Liver (tissue), 8 donors: ENCODE measurements at regions not wholly inside any gene's neighbourhood (a gene's known extent, or its start where the extent isn't known, plus 50 kb on each side); places are given as distances from the start of the nearest gene placed in this dataset.
A peak's percentile ranks its signal among the peaks of the same experiment; 100 is the strongest.

ENCODE experiments used
- DNase-seq: peaks from one replicate; pipeline ENCODE4 v3.0.0-alpha.2; 2017; ENCODE audit warnings: low spot score
- H3K27ac ChIP-seq, 2 donors: one replicate each; pipeline ENCODE4 v1.7.0; 2013; ENCODE audit warnings: inconsistent platforms in 2 of 2, low read length in 2 of 2, control low read depth in 1 of 2, low read depth in 1 of 2, mild to moderate bottlenecking in 1 of 2
- H3K27me3 ChIP-seq, 4 donors: one replicate each; pipeline versions ENCODE4 v1.6.1 to v1.7.0; 2013; ENCODE audit warnings: low read length in 3 of 4, inconsistent platforms in 1 of 4, mild to moderate bottlenecking in 1 of 4, moderate library complexity in 1 of 4; ENCODE audit not compliant: control insufficient read depth in 4 of 4, insufficient read depth in 4 of 4
- H3K36me3 ChIP-seq, 4 donors: one replicate each; pipeline versions ENCODE4 v1.6.1 to v1.7.0; 2013; ENCODE audit warnings: low read length in 3 of 4, mild to moderate bottlenecking in 3 of 4, low read depth in 1 of 4, moderate library complexity in 1 of 4; ENCODE audit not compliant: control insufficient read depth in 4 of 4, insufficient read depth in 3 of 4
- H3K4me1 ChIP-seq, 4 donors: one replicate each; pipeline versions ENCODE4 v1.6.1 to v1.7.0; 2013; ENCODE audit warnings: low read length in 3 of 4, mild to moderate bottlenecking in 3 of 4, moderate library complexity in 1 of 4; ENCODE audit not compliant: control insufficient read depth in 4 of 4, insufficient read depth in 4 of 4
- H3K4me3 ChIP-seq, 3 donors: one replicate each; pipeline versions ENCODE4 v1.6.1 to v1.7.0; 2013; ENCODE audit warnings: low read length in 3 of 3, control low read depth in 1 of 3, low read depth in 1 of 3, mild to moderate bottlenecking in 1 of 3
- H3K9ac ChIP-seq, 2 donors: one replicate each; pipeline ENCODE4 v1.7.0; 2013; ENCODE audit warnings: low read length in 2 of 2, mild to moderate bottlenecking in 2 of 2, moderate library complexity in 2 of 2, control low read depth in 1 of 2, low read depth in 1 of 2
- H3K9me3 ChIP-seq, 4 donors: one replicate each; pipeline versions ENCODE4 v1.6.1 to v1.7.0; 2013; ENCODE audit warnings: low read length in 3 of 4; ENCODE audit not compliant: control insufficient read depth in 4 of 4
- EGR1 ChIP-seq, 2 donors: IDR thresholded peaks; 2 replicates each; pipeline ENCODE4 v1.6.1; 2016 to 2018; ENCODE audit warnings: antibody characterized with exemption in 2 of 2, low read depth in 2 of 2
- FOXA1 ChIP-seq: IDR thresholded peaks from 2 replicates; pipeline ENCODE4 v1.6.1; 2016; ENCODE audit warnings: antibody characterized with exemption
- FOXA2 ChIP-seq: IDR thresholded peaks from 2 replicates; pipeline ENCODE4 v1.6.1; 2016; ENCODE audit warnings: antibody characterized with exemption
- GABPA ChIP-seq, 2 donors: IDR thresholded peaks in 1 of 2; conservative IDR thresholded peaks in 1 of 2; 2 replicates each; pipeline ENCODE4 v1.6.1; 2016; ENCODE audit warnings: antibody characterized with exemption in 2 of 2, mild to moderate bottlenecking in 1 of 2, moderate library complexity in 1 of 2
- NR2F2 ChIP-seq: IDR thresholded peaks from 2 replicates; pipeline ENCODE4 v1.6.1; 2016; ENCODE audit warnings: antibody characterized with exemption
- RAD21 ChIP-seq, 2 donors: IDR thresholded peaks; 2 replicates each; pipeline ENCODE4 v1.6.1; 2016; ENCODE audit warnings: antibody characterized with exemption in 2 of 2, mild to moderate bottlenecking in 2 of 2
- RXRA ChIP-seq, 2 donors: IDR thresholded peaks; 2 replicates each; pipeline ENCODE4 v1.6.1; 2017 to 2018; ENCODE audit warnings: antibody characterized with exemption in 2 of 2, mild to moderate bottlenecking in 1 of 2
- SP1 ChIP-seq: IDR thresholded peaks from 2 replicates; pipeline ENCODE4 v1.6.1; 2018; ENCODE audit warnings: antibody characterized with exemption, mild to moderate bottlenecking
- TAF1 ChIP-seq: conservative IDR thresholded peaks from 2 replicates; pipeline ENCODE4 v1.6.1; 2016; ENCODE audit warnings: antibody characterized with exemption, mild to moderate bottlenecking
- WGBS: extraction: QIAGEN DNeasy Blood & Tissue Kit; methylation state at CpG from one replicate; pipeline ENCODE4 v1.1.7; 2013; 5-methylcytosine and 5-hydroxymethylcytosine counted together
- TF ChIP-seq, protein P1 (sequence below): IDR thresholded peaks from 2 replicates; pipeline ENCODE4 v1.6.1; 2016; ENCODE audit warnings: antibody characterized with exemption
- TF ChIP-seq, protein P2 (sequence below): fragments of 150-350 bp; IDR thresholded peaks from 2 replicates; pipeline ENCODE4 v1.5.1; 2017; ENCODE audit warnings: improper control_type of control experiment, low read depth, low read length; ENCODE audit not compliant: missing input control
- TF ChIP-seq, protein P3 (sequence below): IDR thresholded peaks from 2 replicates; pipeline ENCODE4 v1.6.1; 2016; ENCODE audit warnings: antibody characterized with exemption
- TF ChIP-seq, protein P4 (sequence below): IDR thresholded peaks from 2 replicates; pipeline ENCODE4 v1.6.1; 2016; ENCODE audit warnings: antibody characterized with exemption
- donor health status: healthy.
- donor health status: healthy.
- donor health status: healthy.
- donor health status: healthy.
- donor health status: healthy.

DNA sequence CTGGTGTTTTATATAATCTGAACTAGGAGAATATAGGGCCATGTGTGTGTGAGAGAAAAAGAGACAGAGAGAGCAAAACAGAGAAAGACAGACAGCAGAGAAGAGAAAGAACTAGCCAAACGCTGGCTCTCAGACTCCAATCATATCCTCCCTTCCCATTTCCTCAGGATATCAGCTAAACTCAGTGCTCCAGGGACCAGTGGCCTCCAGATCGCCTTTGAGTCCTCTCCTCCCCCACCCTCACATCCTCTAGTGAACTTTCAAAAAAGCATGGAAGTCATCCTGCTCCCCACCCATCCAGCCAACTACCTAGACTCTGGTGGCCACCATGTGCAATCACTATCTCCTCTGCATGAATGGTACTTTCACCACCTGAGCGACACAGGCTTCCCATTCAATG lies 386.1 kb upstream of the NPVF start:
- Histone ChIP-seq H3K4me3 (no peak overlapping the region), H3K36me3 (no peaks in the 10 kb centered on the region), H3K27me3 (no peaks in the 10 kb centered on the region), H3K4me1 (no peaks in the 10 kb centered on the region), H3K27ac (no peak overlapping the region), H3K9ac (no peak overlapping the region), H3K9me3 (peaks cover 0 to 11% (median 7%) of the 10 kb centered on the region in 4 donors)
- DNase-seq = no peak
- 67% methylated on average over 3 of the region's 3 CpGs for WGBS
- TF ChIP-seq SP1 (no peak), TAF1 (no peak), RXRA (IDR thresholded peaks at IDR 0.05) (peak in 1 of 2 donors; percentile 18), EGR1 (IDR thresholded peaks at IDR 0.05; ENCODE audit: low read depth in 2 of 2) (no peak), RAD21 (IDR thresholded peaks at IDR 0.05) (no peak), NR2F2 (no peak)
- TF ChIP-seq, protein P1, sequence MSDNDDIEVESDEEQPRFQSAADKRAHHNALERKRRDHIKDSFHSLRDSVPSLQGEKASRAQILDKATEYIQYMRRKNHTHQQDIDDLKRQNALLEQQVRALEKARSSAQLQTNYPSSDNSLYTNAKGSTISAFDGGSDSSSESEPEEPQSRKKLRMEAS = no peak

DNA sequence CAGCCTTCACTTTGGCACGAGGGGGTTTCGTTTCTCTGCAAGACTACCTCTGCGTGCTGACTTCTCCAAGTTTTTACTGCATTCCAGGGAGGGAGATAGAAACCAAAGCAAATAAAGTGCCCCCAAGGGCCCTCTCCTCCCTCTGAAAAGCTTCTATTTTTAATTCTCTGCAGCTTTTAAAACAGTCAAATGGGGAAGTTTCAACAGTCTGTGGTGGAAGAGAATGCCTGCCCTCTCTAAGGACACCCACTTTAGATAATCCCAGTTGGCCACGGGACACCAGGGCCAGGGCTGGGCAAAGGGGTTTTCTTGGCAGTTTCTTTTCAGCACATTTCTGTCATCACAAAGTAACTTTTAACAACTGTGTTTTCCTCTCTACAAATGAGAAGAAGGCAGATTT lies 386.7 kb upstream of the NPVF start:
- H3K9ac ChIP-seq = no peak overlapping the region
- H3K27me3 ChIP-seq = no peaks in the 10 kb centered on the region
- WGBS = 77% methylated on average over 4 of the region's 4 CpGs
- H3K4me1 ChIP-seq = no peaks in the 10 kb centered on the region
- H3K27ac ChIP-seq = no peak overlapping the region
- no peak for DNase-seq
- H3K36me3 ChIP-seq = no peaks in the 10 kb centered on the region
- TF ChIP-seq FOXA2 (no peak), RXRA (IDR thresholded peaks at IDR 0.05) (no peak)
- TF ChIP-seq, protein P1 = no peak
- TF ChIP-seq, protein P2, sequence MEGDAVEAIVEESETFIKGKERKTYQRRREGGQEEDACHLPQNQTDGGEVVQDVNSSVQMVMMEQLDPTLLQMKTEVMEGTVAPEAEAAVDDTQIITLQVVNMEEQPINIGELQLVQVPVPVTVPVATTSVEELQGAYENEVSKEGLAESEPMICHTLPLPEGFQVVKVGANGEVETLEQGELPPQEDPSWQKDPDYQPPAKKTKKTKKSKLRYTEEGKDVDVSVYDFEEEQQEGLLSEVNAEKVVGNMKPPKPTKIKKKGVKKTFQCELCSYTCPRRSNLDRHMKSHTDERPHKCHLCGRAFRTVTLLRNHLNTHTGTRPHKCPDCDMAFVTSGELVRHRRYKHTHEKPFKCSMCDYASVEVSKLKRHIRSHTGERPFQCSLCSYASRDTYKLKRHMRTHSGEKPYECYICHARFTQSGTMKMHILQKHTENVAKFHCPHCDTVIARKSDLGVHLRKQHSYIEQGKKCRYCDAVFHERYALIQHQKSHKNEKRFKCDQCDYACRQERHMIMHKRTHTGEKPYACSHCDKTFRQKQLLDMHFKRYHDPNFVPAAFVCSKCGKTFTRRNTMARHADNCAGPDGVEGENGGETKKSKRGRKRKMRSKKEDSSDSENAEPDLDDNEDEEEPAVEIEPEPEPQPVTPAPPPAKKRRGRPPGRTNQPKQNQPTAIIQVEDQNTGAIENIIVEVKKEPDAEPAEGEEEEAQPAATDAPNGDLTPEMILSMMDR = no peak
- peaks cover 0 to 11% (median 5%) of the 10 kb centered on the region in 4 donors for H3K9me3 ChIP-seq
- no peak overlapping the region for H3K4me3 ChIP-seq

DNA sequence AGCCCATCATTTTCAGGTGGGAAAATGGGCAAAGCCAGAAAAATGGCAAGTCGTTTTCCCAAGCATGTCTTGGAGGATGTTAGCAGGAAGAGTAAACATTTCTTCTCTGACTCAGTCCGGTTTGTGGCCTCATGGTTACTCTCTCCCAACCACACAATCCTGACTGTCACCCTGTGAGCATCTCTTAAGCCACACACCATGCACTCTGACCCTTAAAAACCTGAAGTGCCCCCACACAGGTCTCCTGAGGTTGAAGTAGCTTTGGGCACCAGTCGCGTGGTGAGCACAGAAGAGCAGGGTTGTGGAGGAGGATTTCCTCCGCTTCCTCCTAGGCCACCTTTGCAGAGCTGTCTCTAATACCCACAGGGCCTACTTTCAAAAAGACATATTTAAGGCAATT lies 387.3 kb upstream of the NPVF start:
- H3K4me1 ChIP-seq = no peaks in the 10 kb centered on the region
- WGBS = 79% methylated on average over 5 of the region's 5 CpGs
- H3K4me3 ChIP-seq = no peak overlapping the region
- DNase-seq = no peak
- H3K27me3 ChIP-seq = no peaks in the 10 kb centered on the region
- H3K36me3 ChIP-seq = no peaks in the 10 kb centered on the region
- peaks cover 0 to 11% (median 5%) of the 10 kb centered on the region in 4 donors for H3K9me3 ChIP-seq
- no peak for TF ChIP-seq TAF1
- TF ChIP-seq, protein P2 = no peak
- no peak for TF ChIP-seq FOXA2
- TF ChIP-seq GABPA (IDR thresholded peaks at IDR 0.05 in 1 of 2, conservative IDR thresholded peaks at IDR 0.05 in 1 of 2) = no peak
- TF ChIP-seq, protein P3, sequence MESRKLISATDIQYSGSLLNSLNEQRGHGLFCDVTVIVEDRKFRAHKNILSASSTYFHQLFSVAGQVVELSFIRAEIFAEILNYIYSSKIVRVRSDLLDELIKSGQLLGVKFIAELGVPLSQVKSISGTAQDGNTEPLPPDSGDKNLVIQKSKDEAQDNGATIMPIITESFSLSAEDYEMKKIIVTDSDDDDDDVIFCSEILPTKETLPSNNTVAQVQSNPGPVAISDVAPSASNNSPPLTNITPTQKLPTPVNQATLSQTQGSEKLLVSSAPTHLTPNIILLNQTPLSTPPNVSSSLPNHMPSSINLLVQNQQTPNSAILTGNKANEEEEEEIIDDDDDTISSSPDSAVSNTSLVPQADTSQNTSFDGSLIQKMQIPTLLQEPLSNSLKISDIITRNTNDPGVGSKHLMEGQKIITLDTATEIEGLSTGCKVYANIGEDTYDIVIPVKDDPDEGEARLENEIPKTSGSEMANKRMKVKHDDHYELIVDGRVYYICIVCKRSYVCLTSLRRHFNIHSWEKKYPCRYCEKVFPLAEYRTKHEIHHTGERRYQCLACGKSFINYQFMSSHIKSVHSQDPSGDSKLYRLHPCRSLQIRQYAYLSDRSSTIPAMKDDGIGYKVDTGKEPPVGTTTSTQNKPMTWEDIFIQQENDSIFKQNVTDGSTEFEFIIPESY = no peak
- TF ChIP-seq, protein P4, sequence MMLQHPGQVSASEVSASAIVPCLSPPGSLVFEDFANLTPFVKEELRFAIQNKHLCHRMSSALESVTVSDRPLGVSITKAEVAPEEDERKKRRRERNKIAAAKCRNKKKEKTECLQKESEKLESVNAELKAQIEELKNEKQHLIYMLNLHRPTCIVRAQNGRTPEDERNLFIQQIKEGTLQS = no peak
- no peak for TF ChIP-seq FOXA1
- no peak overlapping the region for H3K9ac ChIP-seq
- no peak overlapping the region for H3K27ac ChIP-seq
